HepG2 (cell line): ENCODE measurements at regions not wholly inside any gene's neighbourhood (a gene's known extent, or its start where the extent isn't known, plus 50 kb on each side); places are given as distances from the start of the nearest gene placed in this dataset.
A peak's percentile ranks its signal among the peaks of the same experiment; 100 is the strongest.

ENCODE experiments used
- AGO2 ChIP-seq: fragments of 200-400 bp; formaldehyde crosslinking; optimal IDR thresholded peaks from 2 replicates; pipeline ENCODE3; 2017; ENCODE audit warnings: mild to moderate bottlenecking, low read depth, low read length, moderate library complexity
- BCL6 ChIP-seq: IDR thresholded peaks from 2 replicates; pipeline ENCODE4 v1.6.1; 2016; ENCODE audit warnings: missing genetic modification reagents, missing compliant biosample characterization
- CEBPG ChIP-seq: IDR thresholded peaks from 2 replicates; pipeline ENCODE4 v1.6.1; 2016
- ELF3 ChIP-seq: IDR thresholded peaks from 2 replicates; pipeline ENCODE4 v1.6.1; 2016; ENCODE audit warnings: missing genetic modification reagents, missing compliant biosample characterization
- HNF4A ChIP-seq: sonication (generic); formaldehyde crosslinking; IDR thresholded peaks from 2 replicates; pipeline ENCODE4 v1.4.0; 2020; ENCODE audit warnings: missing genetic modification reagents
- KAT7 ChIP-seq: IDR thresholded peaks from 2 replicates; pipeline ENCODE4 v1.6.1; 2018; ENCODE audit warnings: borderline replicate concordance, missing compliant biosample characterization
- KMT2B ChIP-seq: IDR thresholded peaks from 2 replicates; pipeline ENCODE4 v1.6.1; 2016; ENCODE audit warnings: missing genetic modification reagents, missing compliant biosample characterization
- NR2F2 ChIP-seq: IDR thresholded peaks from 2 replicates; pipeline ENCODE4 v1.6.1; 2012; ENCODE audit warnings: low read depth, inconsistent platforms, borderline replicate concordance
- PAWR ChIP-seq: sonication (generic); formaldehyde crosslinking; IDR thresholded peaks from 2 replicates; pipeline ENCODE4 v1.4.0; 2020; ENCODE audit warnings: missing genetic modification reagents, mild to moderate bottlenecking, borderline replicate concordance
- SKI ChIP-seq: fragments of 450-650 bp; IDR thresholded peaks from one replicate; pipeline ENCODE4 v1.6.1; 2018; ENCODE audit warnings: mild to moderate bottlenecking; ENCODE audit not compliant: partially characterized antibody
- TCF7L2 ChIP-seq: IDR thresholded peaks from 2 replicates; pipeline ENCODE4 v1.6.1; 2011; ENCODE audit warnings: mild to moderate bottlenecking, low read depth, low read length, moderate library complexity
- TGIF2 ChIP-seq: IDR thresholded peaks from 2 replicates; pipeline ENCODE4 v1.6.1; 2016; ENCODE audit warnings: control low read depth, missing compliant biosample characterization
- ZFAT ChIP-seq: sonication (generic); formaldehyde crosslinking; conservative IDR thresholded peaks from 2 replicates; pipeline ENCODE4 v1.8.1; 2023; ENCODE audit warnings: missing genetic modification reagents, inconsistent platforms
- ZNF264 ChIP-seq: sonication (generic); formaldehyde crosslinking; IDR thresholded peaks from 2 replicates; pipeline ENCODE4 v1.4.0; 2020; ENCODE audit warnings: missing genetic modification reagents
- ZNF468 ChIP-seq: sonication (generic); formaldehyde crosslinking; IDR thresholded peaks from 2 replicates; pipeline ENCODE4 v1.8.0; 2022; ENCODE audit warnings: mild to moderate bottlenecking, moderate library complexity, missing genetic modification reagents
- ZNF569 ChIP-seq: sonication (generic); formaldehyde crosslinking; IDR thresholded peaks from 2 replicates; pipeline ENCODE4 v1.5.0; 2020; ENCODE audit warnings: mild to moderate bottlenecking, missing genetic modification reagents, moderate library complexity, borderline replicate concordance
- TF ChIP-seq, protein P1 (sequence below): sonication (generic); formaldehyde crosslinking; IDR thresholded peaks from 2 replicates; pipeline ENCODE4 v1.4.0; 2020; ENCODE audit warnings: mild to moderate bottlenecking, missing genetic modification reagents
- TF ChIP-seq, protein P2 (sequence below): sonication (generic); formaldehyde crosslinking; IDR thresholded peaks from 2 replicates; pipeline ENCODE4 v1.4.0; 2020; ENCODE audit warnings: missing genetic modification reagents
- TF ChIP-seq, protein P3 (sequence below): sonication (generic); formaldehyde crosslinking; IDR thresholded peaks from 2 replicates; pipeline ENCODE4 v1.4.0; 2020; ENCODE audit warnings: missing genetic modification reagents; ENCODE audit errors: not compliant biosample characterization
- TF ChIP-seq, protein P4 (sequence below): sonication (generic); formaldehyde crosslinking; IDR thresholded peaks from 2 replicates; pipeline ENCODE4 v1.4.0; 2020; ENCODE audit warnings: missing genetic modification reagents
- TF ChIP-seq, protein P5 (sequence below): sonication (generic); formaldehyde crosslinking; IDR thresholded peaks from 2 replicates; pipeline ENCODE4 v1.4.0; 2020; ENCODE audit warnings: low read depth, missing genetic modification reagents
- TF ChIP-seq, protein P6 (sequence below): sonication (generic); formaldehyde crosslinking; conservative IDR thresholded peaks from 2 replicates; pipeline ENCODE4 v1.4.0; 2020; ENCODE audit warnings: missing genetic modification reagents

DNA sequence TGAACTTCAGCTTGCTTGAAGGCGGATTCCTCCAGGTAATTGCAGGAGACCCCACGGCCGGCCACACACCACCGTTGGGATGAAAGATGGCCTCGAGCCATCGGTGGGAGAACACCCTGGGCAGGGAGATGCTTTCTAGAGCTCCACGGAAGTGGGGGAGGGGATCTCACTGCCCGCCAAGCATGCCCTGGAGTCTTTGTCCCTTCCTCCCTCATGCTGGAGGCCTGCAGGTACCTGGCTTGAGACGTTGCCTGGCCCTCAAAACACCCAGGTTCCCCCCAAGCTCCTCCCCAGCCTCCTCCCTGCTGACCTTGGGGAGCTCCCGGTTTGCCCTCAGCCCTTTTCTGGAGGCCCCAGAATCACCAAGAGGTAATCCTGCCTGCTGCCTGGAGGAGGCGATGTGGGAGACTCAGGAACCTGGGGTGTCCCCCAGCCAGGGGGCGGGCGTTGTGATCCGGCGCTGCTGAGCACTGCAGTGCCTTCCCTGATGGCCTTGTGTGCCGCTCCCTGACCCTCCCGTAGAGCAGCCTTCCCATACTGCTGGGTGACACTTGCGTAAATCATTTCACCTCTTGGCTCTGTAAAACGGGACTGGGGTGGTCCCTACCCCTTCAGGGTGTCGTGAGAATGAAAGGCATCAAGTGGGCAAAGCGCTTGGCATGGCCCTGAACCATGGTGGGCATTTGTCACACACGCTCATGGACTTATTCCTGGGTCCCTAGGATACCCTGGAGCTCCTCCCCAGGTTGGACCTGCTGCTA is 91.4 kb downstream of the CEBPB start (continued):
- TF ChIP-seq ZNF264 (CRISPR knock-in tag), result no peak
- 0 out of 2 replicates have a peak, but pooled peaks have one; percentile 28 for TF ChIP-seq PAWR (CRISPR knock-in tag)
- peak; percentile 2; the same call in 1 of the 2 replicates for TF ChIP-seq CEBPG (CRISPR knock-in tag)
- TF ChIP-seq, protein P1, sequence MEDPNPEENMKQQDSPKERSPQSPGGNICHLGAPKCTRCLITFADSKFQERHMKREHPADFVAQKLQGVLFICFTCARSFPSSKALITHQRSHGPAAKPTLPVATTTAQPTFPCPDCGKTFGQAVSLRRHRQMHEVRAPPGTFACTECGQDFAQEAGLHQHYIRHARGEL (CRISPR knock-in tag), result no peak
- TF ChIP-seq KAT7 (CRISPR knock-in tag), result peak; percentile 10; the same call in 1 of the 2 replicates
- 0 out of 2 replicates have a peak, but pooled peaks have one; percentile 12 for TF ChIP-seq TGIF2
- TF ChIP-seq KMT2B, result no peak
- no peak for TF ChIP-seq NR2F2
- TF ChIP-seq ZNF468 (CRISPR knock-in tag), result no peak
- TF ChIP-seq, protein P2, sequence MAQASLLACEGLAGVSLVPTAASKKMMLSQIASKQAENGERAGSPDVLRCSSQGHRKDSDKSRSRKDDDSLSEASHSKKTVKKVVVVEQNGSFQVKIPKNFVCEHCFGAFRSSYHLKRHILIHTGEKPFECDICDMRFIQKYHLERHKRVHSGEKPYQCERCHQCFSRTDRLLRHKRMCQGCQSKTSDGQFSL (CRISPR knock-in tag), result 0 out of 2 replicates have a peak, but pooled peaks have one; percentile 24
- TF ChIP-seq, protein P3, sequence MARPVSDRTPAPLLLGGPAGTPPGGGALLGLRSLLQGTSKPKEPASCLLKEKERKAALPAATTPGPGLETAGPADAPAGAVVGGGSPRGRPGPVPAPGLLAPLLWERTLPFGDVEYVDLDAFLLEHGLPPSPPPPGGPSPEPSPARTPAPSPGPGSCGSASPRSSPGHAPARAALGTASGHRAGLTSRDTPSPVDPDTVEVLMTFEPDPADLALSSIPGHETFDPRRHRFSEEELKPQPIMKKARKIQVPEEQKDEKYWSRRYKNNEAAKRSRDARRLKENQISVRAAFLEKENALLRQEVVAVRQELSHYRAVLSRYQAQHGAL, result no peak
- TF ChIP-seq SKI, result no peak
- TF ChIP-seq AGO2, result no peak
- no peak for TF ChIP-seq ZFAT (CRISPR knock-in tag)
- peak; percentile 38; the same call in 1 of the 2 replicates for TF ChIP-seq ELF3
- TF ChIP-seq, protein P4, sequence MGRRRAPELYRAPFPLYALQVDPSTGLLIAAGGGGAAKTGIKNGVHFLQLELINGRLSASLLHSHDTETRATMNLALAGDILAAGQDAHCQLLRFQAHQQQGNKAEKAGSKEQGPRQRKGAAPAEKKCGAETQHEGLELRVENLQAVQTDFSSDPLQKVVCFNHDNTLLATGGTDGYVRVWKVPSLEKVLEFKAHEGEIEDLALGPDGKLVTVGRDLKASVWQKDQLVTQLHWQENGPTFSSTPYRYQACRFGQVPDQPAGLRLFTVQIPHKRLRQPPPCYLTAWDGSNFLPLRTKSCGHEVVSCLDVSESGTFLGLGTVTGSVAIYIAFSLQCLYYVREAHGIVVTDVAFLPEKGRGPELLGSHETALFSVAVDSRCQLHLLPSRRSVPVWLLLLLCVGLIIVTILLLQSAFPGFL (CRISPR knock-in tag), result no peak
- TF ChIP-seq, protein P5, sequence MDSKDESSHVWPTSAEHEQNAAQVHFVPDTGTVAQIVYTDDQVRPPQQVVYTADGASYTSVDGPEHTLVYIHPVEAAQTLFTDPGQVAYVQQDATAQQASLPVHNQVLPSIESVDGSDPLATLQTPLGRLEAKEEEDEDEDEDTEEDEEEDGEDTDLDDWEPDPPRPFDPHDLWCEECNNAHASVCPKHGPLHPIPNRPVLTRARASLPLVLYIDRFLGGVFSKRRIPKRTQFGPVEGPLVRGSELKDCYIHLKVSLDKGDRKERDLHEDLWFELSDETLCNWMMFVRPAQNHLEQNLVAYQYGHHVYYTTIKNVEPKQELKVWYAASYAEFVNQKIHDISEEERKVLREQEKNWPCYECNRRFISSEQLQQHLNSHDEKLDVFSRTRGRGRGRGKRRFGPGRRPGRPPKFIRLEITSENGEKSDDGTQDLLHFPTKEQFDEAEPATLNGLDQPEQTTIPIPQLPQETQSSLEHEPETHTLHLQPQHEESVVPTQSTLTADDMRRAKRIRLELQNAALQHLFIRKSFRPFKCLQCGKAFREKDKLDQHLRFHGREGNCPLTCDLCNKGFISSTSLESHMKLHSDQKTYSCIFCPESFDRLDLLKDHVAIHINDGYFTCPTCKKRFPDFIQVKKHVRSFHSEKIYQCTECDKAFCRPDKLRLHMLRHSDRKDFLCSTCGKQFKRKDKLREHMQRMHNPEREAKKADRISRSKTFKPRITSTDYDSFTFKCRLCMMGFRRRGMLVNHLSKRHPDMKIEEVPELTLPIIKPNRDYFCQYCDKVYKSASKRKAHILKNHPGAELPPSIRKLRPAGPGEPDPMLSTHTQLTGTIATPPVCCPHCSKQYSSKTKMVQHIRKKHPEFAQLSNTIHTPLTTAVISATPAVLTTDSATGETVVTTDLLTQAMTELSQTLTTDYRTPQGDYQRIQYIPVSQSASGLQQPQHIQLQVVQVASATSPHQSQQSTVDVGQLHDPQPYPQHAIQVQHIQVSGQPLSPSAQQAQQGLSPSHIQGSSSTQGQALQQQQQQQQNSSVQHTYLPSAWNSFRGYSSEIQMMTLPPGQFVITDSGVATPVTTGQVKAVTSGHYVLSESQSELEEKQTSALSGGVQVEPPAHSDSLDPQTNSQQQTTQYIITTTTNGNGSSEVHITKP (CRISPR knock-in tag), result 0 out of 2 replicates have a peak, but pooled peaks have one; percentile 12
- TF ChIP-seq, protein P6, sequence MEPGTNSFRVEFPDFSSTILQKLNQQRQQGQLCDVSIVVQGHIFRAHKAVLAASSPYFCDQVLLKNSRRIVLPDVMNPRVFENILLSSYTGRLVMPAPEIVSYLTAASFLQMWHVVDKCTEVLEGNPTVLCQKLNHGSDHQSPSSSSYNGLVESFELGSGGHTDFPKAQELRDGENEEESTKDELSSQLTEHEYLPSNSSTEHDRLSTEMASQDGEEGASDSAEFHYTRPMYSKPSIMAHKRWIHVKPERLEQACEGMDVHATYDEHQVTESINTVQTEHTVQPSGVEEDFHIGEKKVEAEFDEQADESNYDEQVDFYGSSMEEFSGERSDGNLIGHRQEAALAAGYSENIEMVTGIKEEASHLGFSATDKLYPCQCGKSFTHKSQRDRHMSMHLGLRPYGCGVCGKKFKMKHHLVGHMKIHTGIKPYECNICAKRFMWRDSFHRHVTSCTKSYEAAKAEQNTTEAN (CRISPR knock-in tag), result no peak
- no peak for TF ChIP-seq ZNF569 (CRISPR knock-in tag)
- TF ChIP-seq BCL6, result no peak; the same call in 1 of the 2 replicates
- no peak for TF ChIP-seq TCF7L2
- TF ChIP-seq HNF4A (CRISPR knock-in tag), result peak; percentile 22; the same call in 1 of the 2 replicates
